ENCODE measurements at regions not wholly inside any gene's neighbourhood (a gene's known extent, or its start where the extent isn't known, plus 50 kb on each side); places are given as distances from the start of the nearest gene placed in this dataset.
"Not testable (repeated sequence)": the region's sequence is repeated elsewhere in the genome, so short reads cannot be mapped to it uniquely, and the experiment has no call there.

GRCh38 chr5:179407191-179408175 lies 62.2 kb upstream of the ADAMTS2 start:
- no peak for DNase-seq

DNA sequence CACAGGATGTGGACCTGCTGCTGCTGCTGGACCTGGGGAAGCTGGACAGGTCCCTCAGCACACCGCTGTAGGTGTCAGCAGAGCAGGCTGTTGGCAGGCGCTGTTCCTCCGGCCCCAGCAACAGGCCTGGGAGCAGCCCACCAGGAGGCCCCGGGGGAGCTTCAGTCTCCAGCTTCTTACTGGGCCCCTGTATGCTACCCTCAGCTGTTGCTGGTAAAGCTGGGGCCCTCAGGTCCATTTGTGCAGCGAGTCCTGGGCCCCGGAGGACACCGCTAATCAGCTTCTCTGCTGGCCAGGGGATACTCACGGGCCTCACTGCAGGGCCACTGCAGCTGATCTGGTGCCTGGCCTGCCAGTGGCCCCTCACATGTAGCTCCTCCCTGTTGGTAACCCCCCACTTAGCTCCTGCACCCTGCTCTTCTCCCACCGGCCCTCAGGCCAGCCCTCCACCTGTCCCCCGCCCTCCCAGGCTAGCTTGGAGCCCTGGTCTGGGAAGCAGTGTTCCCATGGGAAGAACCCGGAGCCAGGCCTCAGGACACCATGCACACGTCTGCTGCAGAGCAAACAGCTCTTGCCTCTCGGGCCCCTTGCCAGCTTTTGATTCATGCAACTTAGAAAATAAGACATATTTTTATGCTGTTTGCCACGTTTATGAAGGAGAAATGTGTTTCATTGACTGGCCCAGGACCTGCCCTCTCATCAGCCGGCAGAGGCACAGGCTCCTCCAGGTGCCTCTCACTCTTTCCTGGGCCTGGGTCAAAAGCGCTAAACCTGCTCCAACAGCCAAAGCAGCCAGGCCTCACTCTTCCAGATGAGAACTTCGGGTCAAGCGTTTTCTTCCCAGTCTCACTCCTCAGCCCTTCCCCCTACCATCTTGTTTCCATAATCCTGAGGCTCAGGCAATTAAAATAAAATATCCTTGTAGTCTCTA lies 61.0 kb upstream of the ADAMTS2 start:
- no peak for DNase-seq

DNA sequence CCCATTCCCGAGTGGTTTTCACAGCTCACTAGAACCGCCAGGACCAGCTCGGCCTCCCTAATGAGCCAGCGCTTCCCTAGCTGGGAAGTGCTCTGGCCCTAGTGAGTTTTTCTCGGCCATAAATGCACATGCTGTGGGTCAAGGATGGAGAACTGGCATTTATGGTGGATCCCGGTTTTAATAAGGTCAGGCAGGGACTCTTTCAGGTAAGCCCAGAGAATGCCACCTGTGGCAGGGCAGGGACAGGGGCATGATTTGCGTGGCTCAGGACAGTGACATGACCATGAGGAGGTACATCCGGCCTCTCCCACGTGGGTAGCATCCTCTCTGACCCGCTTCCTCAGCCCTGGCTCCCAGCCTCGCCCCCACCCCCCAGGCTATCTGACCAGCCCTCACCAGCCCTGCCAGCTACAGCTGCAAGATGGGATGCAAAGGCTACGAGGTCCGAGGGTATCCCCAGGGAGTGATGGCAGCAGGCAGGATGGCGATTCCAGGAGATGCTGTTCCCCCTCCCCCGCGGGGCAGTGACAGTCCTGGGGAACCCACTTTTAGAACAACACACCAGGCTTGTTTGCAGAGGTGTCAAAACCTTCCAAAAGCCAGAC lies 60.3 kb upstream of the ADAMTS2 start:
- no peak for DNase-seq

- no peak for DNase-seq
Measured at GRCh38 chr5:179405054-179405416, 59.8 kb upstream of the ADAMTS2 start.

DNA sequence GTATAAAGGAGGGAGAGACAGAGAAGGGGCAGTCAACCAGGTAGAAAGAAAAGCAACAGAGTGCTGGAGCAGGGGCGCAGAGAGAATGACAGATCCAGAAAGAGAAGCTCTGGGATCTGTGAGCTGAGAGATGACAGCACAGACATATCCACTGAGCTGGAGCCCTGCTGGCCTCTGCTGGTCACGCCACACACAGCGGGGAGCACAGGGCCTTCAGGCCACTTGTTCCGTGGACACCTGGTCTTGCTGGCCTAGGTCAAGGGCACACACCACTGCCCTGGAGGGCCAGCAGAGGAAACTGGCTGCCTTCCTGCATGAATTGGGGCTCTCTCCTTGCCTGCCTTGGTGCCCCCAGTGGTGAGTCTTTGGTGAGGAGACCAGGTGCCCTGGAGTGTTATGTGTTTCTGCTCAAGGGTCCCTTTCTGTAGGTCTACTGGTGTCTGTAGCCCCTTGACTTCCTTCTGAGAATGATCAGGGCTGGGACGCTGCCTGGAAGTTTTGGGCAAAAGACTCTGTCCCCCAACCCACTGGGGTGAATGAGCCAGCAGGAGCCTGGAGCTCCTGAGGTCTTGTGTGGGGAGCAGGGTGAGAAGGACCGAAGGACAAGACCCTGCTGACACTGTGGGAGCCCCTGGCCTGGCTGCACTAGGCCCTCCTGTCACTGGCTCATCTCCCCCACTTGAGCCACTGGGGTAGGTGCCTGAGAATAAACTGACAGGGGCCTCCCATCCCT lies 59.2 kb upstream of the ADAMTS2 start:
- DNase-seq: no peak

GRCh38 chr5:179403426-179404147 lies 58.3 kb upstream of the ADAMTS2 start:
- DNase-seq: no peak

DNA sequence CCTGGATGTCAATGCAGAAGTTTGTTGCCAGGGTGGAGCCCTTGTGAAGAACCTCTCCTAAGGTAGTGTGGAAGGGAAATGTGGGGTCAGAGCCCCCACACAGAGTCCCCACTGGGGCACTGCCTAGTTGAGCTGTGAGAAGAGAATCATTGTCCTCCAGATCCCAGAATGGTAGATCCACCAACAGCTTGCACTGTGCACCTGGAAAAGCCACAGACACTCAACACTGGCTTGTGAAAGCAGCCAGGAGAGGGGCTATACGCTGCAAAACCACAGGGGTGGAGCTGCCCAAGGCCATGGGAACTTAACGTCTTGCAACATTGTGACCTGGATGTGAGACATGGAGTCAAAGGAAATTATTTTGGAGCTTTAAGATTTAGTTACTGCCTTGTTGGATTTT lies 55.2 kb upstream of the ADAMTS2 start:
- not testable (repeated sequence) for DNase-seq

GRCh38 chr5:179400020-179400419 lies 54.8 kb upstream of the ADAMTS2 start:
- no peak for DNase-seq

DNA sequence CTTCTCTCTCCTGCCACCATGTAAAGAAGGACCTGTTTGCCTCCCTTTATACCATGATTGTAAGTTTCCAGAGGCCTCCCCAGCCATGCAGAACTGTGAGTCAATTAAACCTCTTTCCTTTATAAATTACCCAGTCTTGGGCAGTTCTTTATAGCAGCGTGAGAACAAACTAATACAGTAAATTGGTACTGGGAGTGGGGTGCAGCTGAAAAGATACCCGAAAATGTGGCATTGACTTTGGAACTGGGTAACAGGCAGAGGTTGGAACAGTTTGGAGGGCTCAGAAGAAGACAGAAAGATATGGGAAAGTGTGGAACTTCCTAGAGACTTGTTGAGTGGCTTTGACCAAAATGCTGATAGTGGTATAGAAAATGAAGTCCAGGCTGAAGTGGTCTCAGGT lies 54.1 kb upstream of the ADAMTS2 start:
- not testable (repeated sequence) for DNase-seq

GRCh38 chr5:179397516-179397915 lies 52.3 kb upstream of the ADAMTS2 start:
- DNase-seq: no peak

Data from COR-L47 (cell line).